OCI-LY3 (cell line): ENCODE measurements at regions not wholly inside any gene's neighbourhood (a gene's known extent, or its start where the extent isn't known, plus 50 kb on each side); places are given as distances from the start of the nearest gene placed in this dataset.

Source experiments
- H2AFZ ChIP-seq: fragments of 200-600, 300-600 bp; shearing (Covaris generic); 2 replicates; pipeline ENCODE4 v1.6.0; 2014; ENCODE audit warnings: antibody characterized with exemption, low read depth, low read length
- H3K27ac ChIP-seq: fragments of 200-600, 300-600 bp; sonication (generic); 2 replicates; pipeline ENCODE4 v1.5.1; 2014; ENCODE audit warnings: mild to moderate bottlenecking, low read length, moderate library complexity, mixed read lengths
- H3K27me3 ChIP-seq: fragments of 200-600, 300-600 bp; sonication (generic); 2 replicates; pipeline ENCODE4 v1.6.1; 2014; ENCODE audit warnings: low read depth, low read length, mixed read lengths
- H3K36me3 ChIP-seq: fragments of 200-600, 300-600 bp; sonication (generic); replicated peaks from 2 replicates; pipeline ENCODE3; 2014; ENCODE audit warnings: low read depth, low read length, mixed read lengths
- H3K4me1 ChIP-seq: fragments of 300-600, 200-600 bp; sonication (generic); 2 replicates; pipeline ENCODE4 v1.6.1; 2014; ENCODE audit warnings: low read length, mixed read lengths
- H3K4me2 ChIP-seq: fragments of 200-600, 300-600 bp; sonication (generic); 2 replicates; pipeline ENCODE4 v1.6.1; 2014; ENCODE audit warnings: low read length, mixed read lengths
- H3K4me3 ChIP-seq: fragments of 300-600, 200-600 bp; sonication (generic); 2 replicates; pipeline ENCODE4 v1.5.1; 2014; ENCODE audit warnings: antibody characterized with exemption, mild to moderate bottlenecking, low read length, moderate library complexity
- H3K79me2 ChIP-seq: fragments of 300-600, 200-600 bp; shearing (Covaris generic); 2 replicates; pipeline ENCODE4 v1.6.1; 2014; ENCODE audit warnings: mild to moderate bottlenecking, low read length, mixed read lengths
- H3K9ac ChIP-seq: fragments of 300-600, 200-600 bp; shearing (Covaris generic); 2 replicates; pipeline ENCODE4 v1.6.0; 2014; ENCODE audit warnings: mild to moderate bottlenecking, low read length, moderate library complexity
- H3K9me3 ChIP-seq: fragments of 200-600, 300-600 bp; shearing (Covaris generic); 2 replicates; pipeline ENCODE4 v1.6.1; 2014; ENCODE audit warnings: low read length, mixed read lengths; ENCODE audit not compliant: insufficient read depth
- H4K20me1 ChIP-seq: fragments of 200-600, 300-600 bp; sonication (generic); 2 replicates; pipeline ENCODE4 v1.6.1; 2016; ENCODE audit warnings: low read length, mixed read lengths; ENCODE audit not compliant: insufficient read depth
- CTCF ChIP-seq: fragments of 200-600, 300-600 bp; sonication (generic); IDR thresholded peaks from 2 replicates; pipeline ENCODE4 v1.5.1; 2014; ENCODE audit warnings: antibody characterized with exemption, low read length, low read depth
- EZH2phosphoT487 ChIP-seq: fragments of 200-600 bp; shearing (Covaris generic); IDR thresholded peaks from 2 replicates; pipeline ENCODE4 v1.6.1; 2018; ENCODE audit warnings: antibody characterized with exemption, mixed run types, low read depth

GRCh38 chrX:28303486-28303885 lies 283.8 kb upstream of the IL1RAPL1 start:
- Histone ChIP-seq H3K36me3 (no peaks in the 10 kb centered on the region), H3K4me3 (no peak overlapping the region), H3K79me2 (no peaks in the 10 kb centered on the region), H3K4me1 (no peaks in the 10 kb centered on the region), H4K20me1 (no peaks in the 10 kb centered on the region), H3K27ac (no peak overlapping the region), H2AFZ (no peak overlapping the region), H3K9ac (no peak overlapping the region), H3K27me3 (no peaks in the 10 kb centered on the region), H3K4me2 (no peak overlapping the region), H3K9me3 (no peaks in the 10 kb centered on the region)
- TF ChIP-seq CTCF, result no peak
- TF ChIP-seq EZH2phosphoT487, result no peak

- Histone ChIP-seq H3K9me3 (no peaks in the 10 kb centered on the region), H3K27me3 (no peaks in the 10 kb centered on the region), H3K9ac (no peak overlapping the region), H3K4me3 (no peak overlapping the region), H4K20me1 (no peaks in the 10 kb centered on the region), H3K27ac (no peak overlapping the region), H3K4me2 (no peak overlapping the region), H3K4me1 (no peaks in the 10 kb centered on the region), H3K36me3 (no peaks in the 10 kb centered on the region), H3K79me2 (no peaks in the 10 kb centered on the region), H2AFZ (no peak overlapping the region)
- TF ChIP-seq CTCF, result no peak
Observed at GRCh38 chrX:28278726-28279125, 297.5 kb upstream of the DCAF8L1 start.

- Histone ChIP-seq H3K36me3 (no peaks in the 10 kb centered on the region), H3K4me1 (no peaks in the 10 kb centered on the region), H3K27me3 (no peaks in the 10 kb centered on the region), H3K27ac (no peak overlapping the region), H2AFZ (no peak overlapping the region), H3K4me3 (no peak overlapping the region), H3K79me2 (no peaks in the 10 kb centered on the region), H3K9ac (no peak overlapping the region), H4K20me1 (no peaks in the 10 kb centered on the region), H3K9me3 (no peaks in the 10 kb centered on the region), H3K4me2 (no peak overlapping the region)
- TF ChIP-seq EZH2phosphoT487, result no peak
- TF ChIP-seq CTCF, result no peak
Observed at GRCh38 chrX:28278251-28278650, 297.0 kb upstream of the DCAF8L1 start.

GRCh38 chrX:28273736-28274135 lies 292.5 kb upstream of the DCAF8L1 start:
- H3K27ac ChIP-seq, result no peak overlapping the region
- no peaks in the 10 kb centered on the region for H3K79me2 ChIP-seq
- H2AFZ ChIP-seq, result no peak overlapping the region
- no peak overlapping the region for H3K9ac ChIP-seq
- no peaks in the 10 kb centered on the region for H3K9me3 ChIP-seq
- H3K36me3 ChIP-seq, result no peaks in the 10 kb centered on the region
- TF ChIP-seq CTCF (no peak), EZH2phosphoT487 (no peak)
- no peaks in the 10 kb centered on the region for H3K4me1 ChIP-seq
- H3K4me3 ChIP-seq, result no peak overlapping the region
- no peak overlapping the region for H3K4me2 ChIP-seq
- no peaks in the 10 kb centered on the region for H3K27me3 ChIP-seq
- H4K20me1 ChIP-seq, result no peaks in the 10 kb centered on the region
